ENCODE measurements at regions not wholly inside any gene's neighbourhood (a gene's known extent, or its start where the extent isn't known, plus 50 kb on each side); places are given as distances from the start of the nearest gene placed in this dataset.

DNA sequence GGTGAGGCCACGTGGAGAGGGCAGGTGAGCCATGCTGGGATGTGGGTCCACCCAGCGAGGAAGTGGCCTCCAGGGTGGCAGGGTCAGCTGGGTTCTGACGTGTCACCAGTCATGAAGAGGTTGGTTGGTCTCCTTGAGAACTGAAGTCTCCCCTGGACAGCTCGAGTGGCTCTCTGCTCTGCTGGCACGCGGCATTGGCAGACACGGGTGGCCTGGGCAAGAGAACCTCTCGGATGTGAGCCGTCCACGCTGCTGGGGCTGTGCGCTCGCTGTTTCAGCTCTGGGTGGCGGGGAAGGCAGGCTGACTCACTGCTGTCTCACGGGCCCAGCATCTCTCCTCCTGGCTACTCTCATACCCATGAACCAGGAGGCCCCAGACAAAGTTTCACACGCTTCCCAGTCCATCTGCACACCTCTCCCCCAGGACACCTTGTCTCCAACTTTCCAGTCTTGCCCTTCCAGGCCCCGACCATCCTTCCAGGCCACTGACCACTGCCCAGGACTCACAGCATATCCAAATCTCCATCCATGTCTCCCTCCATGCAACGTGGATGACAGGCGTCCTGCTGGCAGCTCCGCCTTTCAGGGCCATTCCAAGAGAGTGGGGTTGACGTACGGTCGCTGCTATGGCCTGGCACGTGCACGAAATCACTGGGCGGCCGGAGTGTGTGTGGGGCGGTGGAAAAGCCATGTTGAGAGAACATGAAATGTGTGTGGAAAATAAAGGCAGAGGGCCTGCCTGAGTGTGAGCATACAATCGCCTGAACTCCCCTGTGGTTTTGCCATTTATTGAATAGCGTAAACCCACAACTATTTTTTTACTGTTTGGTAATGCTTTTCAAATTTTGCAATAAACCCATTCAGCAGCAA, 145.0 kb upstream of the COL5A1 start:
- no peak for TF ChIP-seq POLR2A (IDR thresholded peaks at IDR 0.05)
- no peak for TF ChIP-seq CTCF (IDR thresholded peaks at IDR 0.05)

Measured in uterus (tissue), 2 donors.